ENCODE measurements at regions not wholly inside any gene's neighbourhood (a gene's known extent, or its start where the extent isn't known, plus 50 kb on each side); places are given as distances from the start of the nearest gene placed in this dataset.
A peak's percentile ranks its signal among the peaks of the same experiment; 100 is the strongest.

- H3K27ac Mint-ChIP-seq: no peak overlapping the region
Observed at GRCh38 chr9:82563841-82564240, 499.1 kb downstream of the RASEF start.

GRCh38 chr9:82565188-82565969 is 497.6 kb downstream of the RASEF start:
- Histone ChIP-seq H3K27ac (no peak overlapping the region), H3K36me3 (no peaks in the 10 kb centered on the region), H3F3A (ENCODE audit: low read depth) (no peaks in the 10 kb centered on the region), H2AFZ (replicated peaks) (no peak overlapping the region), H3K9ac (no peak overlapping the region), H3K79me2 (ENCODE audit: low read depth) (no peaks in the 10 kb centered on the region), H4K20me1 (ENCODE audit: low read depth) (no peaks in the 10 kb centered on the region), H3K4me3 (no peak overlapping the region), H3K9me3 (ENCODE audit: low read depth) (no peaks in the 10 kb centered on the region), H3K4me2 (no peak overlapping the region), H3K4me1 (peaks cover 4% of the 10 kb centered on the region), H3K27me3 (no peaks in the 10 kb centered on the region)
- Mint-ChIP-seq H3K9me3 (no peaks in the 10 kb centered on the region), H3K4me1 (peaks cover 9% of the 10 kb centered on the region), H3K36me3 (no peaks in the 10 kb centered on the region), H3K4me3 (no peak overlapping the region), H3K27me3 (ENCODE audit: insufficient read depth, low read depth) (peaks cover 2% of the 10 kb centered on the region), H3K27ac (no peak overlapping the region)
- no peak for TF ChIP-seq EZH2phosphoT487 (IDR thresholded peaks at IDR 0.05)
- TF ChIP-seq CTCF (IDR thresholded peaks at IDR 0.05): no peak
- TF ChIP-seq EZH2 (IDR thresholded peaks at IDR 0.05): no peak
- peak; percentile 11 for DNase-seq (ENCODE audit: low spot score)

More at GRCh38 chr9:82563841-82564240, 499.1 kb downstream of the RASEF start:
- H3K4me1 Mint-ChIP-seq: peaks cover 17% of the 10 kb centered on the region
- Histone ChIP-seq H4K20me1 (ENCODE audit: low read depth) (no peaks in the 10 kb centered on the region), H3K36me3 (no peaks in the 10 kb centered on the region), H3K4me3 (no peak overlapping the region), H3F3A (ENCODE audit: low read depth) (no peaks in the 10 kb centered on the region), H3K4me2 (no peak overlapping the region), H2AFZ (replicated peaks) (no peak overlapping the region), H3K9me3 (ENCODE audit: low read depth) (no peaks in the 10 kb centered on the region), H3K9ac (no peak overlapping the region), H3K27ac (no peak overlapping the region), H3K4me1 (peaks cover 4% of the 10 kb centered on the region), H3K27me3 (no peaks in the 10 kb centered on the region), H3K79me2 (ENCODE audit: low read depth) (no peaks in the 10 kb centered on the region)
- no peak overlapping the region for H3K4me3 Mint-ChIP-seq
- peaks cover 2% of the 10 kb centered on the region for H3K27me3 Mint-ChIP-seq (ENCODE audit: insufficient read depth, low read depth)
- no peak for DNase-seq (ENCODE audit: low spot score)
- TF ChIP-seq EZH2 (IDR thresholded peaks at IDR 0.05) (no peak), CTCF (IDR thresholded peaks at IDR 0.05) (no peak)
- H3K36me3 Mint-ChIP-seq: no peaks in the 10 kb centered on the region
- no peaks in the 10 kb centered on the region for H3K9me3 Mint-ChIP-seq

GRCh38 chr9:82567953-82568352 is 495.0 kb downstream of the RASEF start:
- no peaks in the 10 kb centered on the region for H3K9me3 Mint-ChIP-seq
- no peaks in the 10 kb centered on the region for H3K27me3 ChIP-seq
- no peaks in the 10 kb centered on the region for H4K20me1 ChIP-seq (ENCODE audit: low read depth)
- no peaks in the 10 kb centered on the region for H3F3A ChIP-seq (ENCODE audit: low read depth)
- DNase-seq (ENCODE audit: low spot score): no peak
- no peaks in the 10 kb centered on the region for H3K79me2 ChIP-seq (ENCODE audit: low read depth)
- no peak overlapping the region for H3K9ac ChIP-seq
- TF ChIP-seq EZH2phosphoT487 (IDR thresholded peaks at IDR 0.05) (no peak), CTCF (IDR thresholded peaks at IDR 0.05) (no peak), EZH2 (IDR thresholded peaks at IDR 0.05) (no peak)
- H3K4me3 ChIP-seq: no peak overlapping the region
- no peak overlapping the region for H3K4me2 ChIP-seq
- H3K36me3 Mint-ChIP-seq: no peaks in the 10 kb centered on the region
- no peaks in the 10 kb centered on the region for H3K36me3 ChIP-seq
- no peaks in the 10 kb centered on the region for H3K9me3 ChIP-seq (ENCODE audit: low read depth)
- no peaks in the 10 kb centered on the region for H3K27me3 Mint-ChIP-seq (ENCODE audit: insufficient read depth, low read depth)
- H3K4me1 Mint-ChIP-seq: peaks cover 9% of the 10 kb centered on the region
- H3K27ac ChIP-seq: no peak overlapping the region
- H3K27ac Mint-ChIP-seq: no peak overlapping the region
- H3K4me3 Mint-ChIP-seq: no peak overlapping the region
- H2AFZ ChIP-seq (replicated peaks): no peak overlapping the region
- peaks cover 4% of the 10 kb centered on the region for H3K4me1 ChIP-seq
